ENCODE measurements at regions not wholly inside any gene's neighbourhood (a gene's known extent, or its start where the extent isn't known, plus 50 kb on each side); places are given as distances from the start of the nearest gene placed in this dataset.
"Not testable (repeated sequence)": the region's sequence is repeated elsewhere in the genome, so short reads cannot be mapped to it uniquely, and the experiment has no call there.

DNA sequence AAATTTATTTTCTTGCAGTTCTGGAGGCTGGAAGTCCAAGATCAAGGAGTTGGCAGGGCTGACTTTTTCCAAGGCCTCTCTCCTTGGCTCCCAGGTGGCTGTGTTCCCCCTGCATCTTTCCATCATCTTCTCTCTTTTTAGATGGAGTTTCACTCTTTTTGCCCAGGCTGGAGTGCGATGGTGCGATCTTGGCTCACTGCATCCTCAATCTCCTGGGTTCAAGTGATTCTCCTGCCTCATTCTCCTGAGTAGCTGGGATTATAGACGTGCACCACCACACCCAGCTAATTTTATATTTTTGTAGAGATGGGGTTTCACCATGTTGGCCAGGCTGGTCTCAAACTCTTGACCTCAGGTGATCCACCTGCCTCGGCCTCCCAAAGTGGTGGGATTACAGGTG lies 411.1 kb downstream of the RPS24 start:
- DNase-seq (ENCODE audit: extremely low read depth, low read depth), result not testable (repeated sequence)

DNA sequence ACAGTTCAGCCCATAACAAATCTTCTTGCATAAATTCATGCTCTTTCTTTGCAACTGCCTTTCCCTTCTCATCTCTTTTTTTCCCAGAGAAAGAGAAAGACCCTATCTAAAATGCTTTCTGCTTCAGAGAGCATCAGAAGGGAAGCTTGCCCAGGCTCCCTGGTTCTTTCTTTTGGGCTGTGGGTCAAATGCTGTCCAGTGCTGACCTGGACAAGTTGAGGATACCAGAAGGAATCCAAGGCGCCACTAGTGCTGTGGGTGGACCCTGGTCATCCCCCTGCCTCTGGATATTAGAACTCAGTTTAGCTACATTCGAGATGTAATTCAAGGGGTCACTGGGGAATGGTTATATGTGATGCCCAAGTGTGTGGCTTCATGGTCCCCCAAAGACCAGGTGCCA lies 411.6 kb downstream of the RPS24 start:
- DNase-seq (ENCODE audit: extremely low read depth, low read depth), result no peak

DNA sequence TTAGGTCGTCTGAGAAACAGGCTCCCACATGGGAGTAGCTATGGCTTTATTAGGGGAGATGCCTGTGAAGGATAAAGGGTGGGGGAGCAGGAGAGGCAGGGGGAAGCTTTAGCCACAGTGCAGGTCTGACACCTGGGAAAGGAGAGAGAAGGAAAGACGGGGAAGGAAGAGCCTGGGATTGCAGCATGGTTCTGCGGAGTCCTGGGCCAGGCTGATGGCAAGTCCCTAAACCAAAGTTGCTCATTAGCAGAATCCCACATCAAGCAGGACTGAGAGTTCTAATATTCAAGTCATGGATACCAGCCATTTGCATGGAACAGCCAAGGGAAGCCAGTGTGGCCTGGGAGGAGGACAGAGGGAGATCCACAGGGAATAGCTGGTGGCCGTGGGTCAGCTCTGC lies 414.8 kb downstream of the RPS24 start:
- no peak for DNase-seq (ENCODE audit: extremely low read depth, low read depth)

DNA sequence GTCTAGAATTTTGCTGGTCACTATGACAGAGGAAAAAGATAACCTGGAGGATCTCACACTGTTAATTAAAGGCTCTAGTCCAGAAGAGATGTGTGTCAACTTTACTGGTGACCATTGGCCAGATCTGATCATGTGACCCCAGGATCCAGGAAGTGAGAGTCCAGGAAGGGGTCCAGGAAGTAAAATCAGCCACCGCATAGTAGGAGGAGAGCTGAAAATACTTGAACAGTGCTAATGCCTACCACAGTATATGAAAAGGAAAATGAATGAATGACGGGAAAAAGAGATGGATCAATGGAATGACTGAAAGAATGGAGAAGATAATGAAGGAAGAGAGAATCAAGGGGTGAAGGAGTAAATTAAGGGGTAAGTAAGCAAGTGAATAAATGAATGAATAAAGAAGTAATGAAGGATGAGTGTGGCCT lies 415.3 kb downstream of the RPS24 start:
- no peak for DNase-seq (ENCODE audit: extremely low read depth, low read depth)

DNA sequence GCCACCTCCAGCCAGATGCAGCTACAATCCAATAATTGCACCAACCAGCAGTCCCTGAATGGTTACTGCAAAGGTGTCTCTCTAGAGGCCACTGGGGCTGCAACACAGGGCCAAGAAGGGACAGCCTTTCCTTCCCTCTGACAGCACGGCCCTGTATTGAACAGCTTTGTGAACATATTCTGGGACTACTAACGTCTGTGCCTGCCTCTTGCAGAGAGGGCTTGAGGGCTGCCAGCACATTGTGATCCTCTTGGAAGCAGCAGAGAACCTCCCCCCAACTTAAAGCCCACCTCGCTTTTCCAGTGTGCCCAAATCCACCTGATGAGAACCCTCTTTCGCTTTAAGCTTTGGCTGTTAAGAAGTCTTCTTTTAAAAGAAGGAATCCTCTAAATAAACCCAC lies 415.9 kb downstream of the RPS24 start:
- DNase-seq (ENCODE audit: extremely low read depth, low read depth), result no peak

DNA sequence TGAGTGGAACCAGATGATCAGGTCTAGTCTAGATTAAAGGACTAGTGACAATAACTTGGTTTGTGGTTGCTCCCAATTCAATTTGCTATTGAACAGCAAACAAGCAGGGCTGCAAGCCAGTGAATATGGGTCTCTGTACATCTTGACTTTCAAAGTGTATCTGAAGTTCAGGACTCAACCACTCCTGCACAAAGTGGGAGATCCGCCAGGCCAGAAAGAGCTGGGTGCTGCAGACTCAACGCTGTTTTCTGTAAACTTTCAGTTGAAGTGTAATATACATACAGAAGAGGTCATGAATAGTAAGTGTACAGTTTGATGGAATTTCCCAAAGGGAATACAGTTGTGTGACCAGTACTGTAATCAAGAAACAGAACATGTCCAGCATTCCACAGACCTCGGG lies 416.6 kb downstream of the RPS24 start:
- DNase-seq (ENCODE audit: extremely low read depth, low read depth), result no peak

DNA sequence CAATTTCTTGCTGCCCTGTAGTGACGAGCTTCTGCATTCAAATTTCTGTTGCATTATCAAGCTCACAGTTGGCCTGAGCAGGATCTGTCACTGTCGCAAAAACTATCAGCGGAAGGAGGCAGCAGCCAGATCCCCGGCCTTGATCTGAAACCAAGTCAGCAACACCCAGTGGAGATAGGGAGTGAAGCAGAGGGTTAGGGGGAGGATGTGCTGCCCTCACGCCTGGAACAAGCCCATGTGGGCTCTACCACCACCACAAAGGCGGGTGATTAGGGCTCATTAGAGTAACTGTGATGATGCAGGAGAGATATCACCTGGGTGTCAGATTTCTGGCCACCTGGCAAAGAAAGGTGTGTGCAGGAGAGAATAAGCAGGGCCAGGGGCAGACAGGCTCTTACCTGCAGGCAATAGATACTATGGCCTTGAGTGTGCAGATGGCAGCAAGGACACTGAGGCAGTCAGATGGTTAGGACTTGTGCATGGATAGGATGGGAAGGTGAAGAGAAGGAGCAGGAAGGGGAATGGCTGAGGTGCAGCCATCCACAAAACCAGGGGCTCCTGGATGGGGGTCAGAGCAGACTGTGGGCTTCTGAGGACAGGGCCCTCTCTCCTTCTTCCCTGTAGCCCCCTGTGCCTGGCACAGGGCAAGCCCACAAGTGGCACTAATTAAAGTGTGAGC lies 417.3 kb downstream of the RPS24 start:
- DNase-seq (ENCODE audit: extremely low read depth, low read depth), result no peak

DNA sequence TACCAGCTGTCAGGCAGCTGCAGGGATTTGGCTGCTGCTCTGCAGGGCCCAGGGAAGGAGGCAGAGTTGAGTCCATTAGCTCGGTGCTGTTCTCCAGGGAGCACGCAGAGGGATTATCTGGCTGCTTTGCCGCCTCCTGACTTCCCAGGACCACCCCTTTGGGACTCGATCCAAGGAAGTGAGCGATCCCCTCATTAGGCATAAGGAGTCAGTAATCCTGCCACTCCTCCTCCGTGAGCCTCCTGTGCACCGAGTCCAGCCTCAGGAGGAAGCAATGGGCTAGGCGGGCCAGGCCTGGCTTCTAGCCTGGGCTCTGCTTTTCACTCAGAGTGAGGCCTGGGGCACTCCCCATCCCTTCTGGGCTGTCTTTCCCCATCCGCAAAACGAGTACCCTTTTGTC lies 417.9 kb downstream of the RPS24 start:
- DNase-seq (ENCODE audit: extremely low read depth, low read depth), result no peak

DNA sequence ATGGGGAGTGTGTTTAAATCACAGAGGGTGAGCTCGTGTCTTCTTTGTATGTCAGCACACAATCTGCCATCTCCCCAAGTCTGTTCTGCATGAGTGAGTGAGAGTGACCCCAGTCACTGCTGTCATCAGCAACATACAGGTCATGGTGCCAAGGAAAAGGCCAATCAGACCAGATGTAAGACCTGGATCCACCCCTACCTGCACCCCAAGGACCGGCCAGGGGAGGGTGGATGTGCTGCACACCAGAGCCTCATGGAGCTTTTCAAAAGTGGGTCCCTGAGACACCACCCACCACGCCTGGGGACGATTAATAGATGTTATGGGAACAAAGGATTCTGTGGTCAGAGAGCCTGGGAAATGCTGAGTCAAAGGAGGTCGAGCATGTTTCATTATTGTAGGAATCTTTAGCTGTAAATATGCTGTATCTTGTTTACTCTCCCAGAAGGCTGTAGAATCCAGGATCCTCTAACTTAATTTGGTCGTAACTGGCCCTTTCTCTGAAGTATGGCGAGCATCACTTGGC lies 420.5 kb downstream of the RPS24 start:
- DNase-seq (ENCODE audit: extremely low read depth, low read depth), result no peak

DNA sequence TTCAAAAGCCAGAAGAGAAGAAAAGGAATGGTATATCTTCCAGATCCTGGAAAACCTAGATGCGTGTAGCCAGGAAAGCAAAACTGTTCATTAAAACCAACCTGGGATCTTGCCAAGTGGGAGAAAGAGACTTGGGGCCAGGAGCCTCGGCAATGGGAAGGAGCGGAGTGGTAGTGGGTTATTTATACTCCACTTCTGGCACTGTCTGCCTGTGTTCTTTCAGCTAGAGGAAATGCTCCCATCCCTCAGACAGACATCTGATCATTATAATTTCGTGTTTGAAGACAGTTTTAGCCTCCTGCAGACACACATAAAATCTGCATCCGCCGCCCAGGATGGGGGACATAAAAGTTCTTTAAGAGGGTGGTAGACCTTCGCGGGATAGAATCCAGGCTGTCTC lies 421.6 kb downstream of the RPS24 start:
- DNase-seq (ENCODE audit: extremely low read depth, low read depth), result no peak

DNA sequence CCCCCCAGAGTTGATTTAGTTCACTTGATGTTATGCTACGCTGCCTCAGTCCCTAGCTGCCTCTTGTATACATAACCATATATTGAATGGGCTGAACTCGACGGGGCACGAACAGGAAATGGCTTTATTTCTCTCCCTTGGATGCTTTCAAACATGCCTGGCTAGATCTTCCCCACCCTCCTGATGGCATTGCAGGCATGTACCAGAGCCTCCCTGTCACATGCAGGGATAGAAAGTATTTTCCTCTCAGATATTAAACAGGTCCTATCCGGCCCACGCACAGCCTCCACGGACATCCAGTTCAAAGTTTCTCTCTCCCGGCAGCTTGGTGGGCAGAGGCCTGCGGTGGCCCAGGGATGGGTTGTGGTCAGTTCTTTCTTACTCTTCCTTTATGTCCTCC lies 422.1 kb downstream of the RPS24 start:
- no peak for DNase-seq (ENCODE audit: extremely low read depth, low read depth)

DNA sequence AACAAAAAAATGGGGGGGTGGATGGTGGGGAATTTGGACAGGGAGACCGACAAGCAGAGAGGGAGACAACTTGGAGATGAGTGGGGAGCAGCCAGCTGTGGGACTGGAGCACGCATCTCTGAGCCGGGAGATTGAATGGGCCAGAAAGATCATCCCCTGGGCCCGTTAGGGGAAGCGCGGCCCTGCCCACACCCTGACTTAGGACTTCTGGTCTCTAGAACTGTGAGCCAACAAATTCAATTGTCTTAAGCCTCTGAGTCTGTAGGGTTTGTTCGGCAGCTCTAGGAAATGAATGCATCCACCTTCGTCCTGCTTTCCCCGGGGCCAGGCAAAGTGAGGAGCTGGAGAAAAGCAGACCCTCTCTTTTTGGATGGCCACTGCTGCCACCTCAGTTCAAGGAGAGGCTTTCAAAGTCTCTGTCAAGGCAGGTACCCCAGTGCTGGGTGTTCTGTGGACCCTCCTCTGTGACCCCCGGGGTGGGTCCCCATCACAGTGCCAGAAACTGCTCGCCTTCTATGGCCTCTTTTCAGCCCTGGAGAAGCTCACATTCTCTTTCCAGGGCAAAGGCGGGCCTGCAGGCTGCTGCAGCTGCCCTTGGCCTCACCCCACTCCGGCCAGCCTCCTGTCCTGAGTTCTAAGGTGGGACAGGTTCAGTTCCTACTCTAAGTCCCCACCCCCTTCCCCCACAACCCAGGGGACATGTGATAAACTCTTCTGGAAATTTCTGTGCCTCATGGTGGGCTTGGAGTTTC lies 423.2 kb downstream of the RPS24 start:
- DNase-seq (ENCODE audit: extremely low read depth, low read depth), result no peak

DNA sequence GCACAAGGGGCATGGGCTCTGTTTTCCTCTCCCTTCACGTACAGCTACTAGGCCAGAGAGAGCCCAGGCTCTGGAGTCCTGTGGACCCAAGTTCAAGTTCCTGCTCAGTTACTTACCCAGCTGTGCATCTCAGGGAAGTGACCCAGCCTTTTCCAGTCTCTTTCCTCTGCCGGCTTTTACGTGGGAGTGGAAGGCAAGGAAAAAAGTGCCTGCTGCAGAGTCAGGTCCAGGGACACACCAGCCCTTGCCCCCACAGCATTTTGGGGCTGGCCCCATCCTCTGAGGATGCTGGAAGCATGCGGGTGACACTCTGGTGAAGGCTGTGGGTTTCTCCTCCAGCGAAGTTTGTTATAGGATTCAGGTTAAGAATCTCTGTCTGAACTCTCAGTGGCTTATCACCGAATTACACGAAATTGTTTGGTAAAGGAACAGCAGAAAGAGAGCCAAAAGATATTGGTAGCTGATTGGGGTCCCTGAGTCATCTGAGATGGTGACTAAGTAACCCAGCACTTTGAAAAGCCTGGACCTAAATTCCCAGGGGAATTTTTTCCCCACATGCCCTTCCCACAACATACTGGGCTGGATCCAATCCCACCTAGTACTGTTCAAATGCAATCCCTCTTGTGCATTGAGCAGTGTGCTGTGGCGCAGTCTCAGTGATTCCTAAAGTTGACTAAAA lies 424.3 kb downstream of the RPS24 start:
- no peak for DNase-seq (ENCODE audit: extremely low read depth, low read depth)

DNA sequence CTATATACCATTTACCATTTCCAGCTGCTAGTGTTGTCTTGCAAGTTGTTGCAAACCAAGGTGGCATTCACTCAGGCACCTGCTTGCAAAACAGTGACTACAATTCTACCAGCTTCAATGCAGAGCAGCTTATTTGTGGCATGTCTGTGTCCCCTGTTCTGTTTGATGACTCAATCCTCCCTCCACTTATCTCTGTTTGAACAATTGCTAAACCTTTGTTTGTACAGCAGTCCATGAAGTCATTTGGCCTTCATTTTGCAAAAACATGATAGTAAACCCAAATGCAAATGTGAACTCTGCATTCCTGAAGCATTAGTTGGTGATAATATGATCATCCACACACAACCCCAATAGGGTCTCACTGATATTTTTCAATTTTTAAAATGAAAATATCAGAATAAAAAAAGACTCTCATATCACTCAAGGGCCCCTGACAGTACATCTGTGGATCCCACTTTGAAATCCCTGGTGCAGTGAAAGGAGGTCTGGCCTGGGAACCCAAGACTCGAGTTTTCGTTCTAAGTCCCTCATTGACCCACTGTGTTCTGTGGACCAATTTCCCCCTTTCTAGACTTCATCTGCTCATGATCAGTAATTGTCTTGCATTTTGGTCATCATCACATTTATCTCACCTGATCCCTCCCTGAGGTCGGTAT lies 425.4 kb downstream of the RPS24 start:
- DNase-seq (ENCODE audit: extremely low read depth, low read depth), result peak; percentile 11

DNA sequence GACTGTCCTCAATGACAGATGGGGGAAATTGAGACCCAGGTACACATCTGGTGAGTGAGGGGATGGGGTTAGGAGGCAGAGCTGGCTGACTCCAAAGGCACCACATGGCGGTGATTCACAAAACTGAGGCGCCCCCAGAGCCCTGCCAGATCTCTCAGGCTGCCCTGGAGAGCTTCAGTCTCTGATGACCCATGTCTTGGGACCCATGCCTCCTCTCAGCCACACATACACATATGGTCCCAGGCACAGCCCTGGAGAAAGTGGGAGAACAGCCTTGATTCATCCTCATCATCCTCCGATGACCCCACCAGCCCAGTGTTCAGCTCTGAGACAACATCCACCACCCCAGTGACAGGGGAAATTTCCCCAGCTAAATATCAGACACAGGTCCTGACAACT lies 426.0 kb downstream of the RPS24 start:
- DNase-seq (ENCODE audit: extremely low read depth, low read depth), result no peak

DNA sequence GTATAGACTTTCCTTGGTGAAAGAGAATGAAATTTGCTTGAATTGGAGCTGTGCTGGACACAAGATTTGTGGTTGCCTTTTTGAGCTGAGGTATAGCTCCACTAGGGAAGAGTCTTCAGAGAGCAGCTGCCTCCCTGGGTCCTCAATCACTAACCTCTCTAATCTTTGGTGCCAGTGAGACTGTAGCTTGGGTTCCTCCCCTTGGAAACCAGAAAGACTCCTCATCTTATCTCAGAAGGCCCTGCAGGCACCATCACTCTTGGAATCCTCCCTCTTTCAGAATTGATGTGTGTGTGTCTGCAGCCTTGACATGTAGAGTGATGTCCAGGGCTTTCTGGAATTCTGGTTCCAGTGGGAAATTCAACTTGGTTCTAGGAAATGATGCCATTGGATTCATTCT lies 426.5 kb downstream of the RPS24 start:
- DNase-seq (ENCODE audit: extremely low read depth, low read depth), result no peak

DNA sequence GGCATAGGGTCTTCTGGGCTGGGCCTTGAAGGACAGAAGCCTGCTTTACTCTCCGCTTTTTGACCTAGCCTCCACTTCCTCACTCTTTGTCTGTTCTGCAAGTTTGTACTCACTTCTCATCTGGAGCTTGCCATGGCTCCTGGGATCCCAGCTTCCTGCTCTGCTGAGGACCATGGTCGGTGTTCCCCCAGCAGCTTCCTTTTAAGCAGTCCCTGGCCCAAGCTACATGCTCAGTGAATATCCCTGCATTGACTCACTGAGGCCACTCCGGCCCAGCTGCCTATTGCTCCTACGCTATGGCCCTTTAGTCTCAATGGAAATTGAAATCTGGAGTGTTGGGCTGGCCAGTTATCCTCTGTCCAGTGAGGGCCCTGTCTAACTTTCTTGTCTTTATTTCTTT lies 427.7 kb downstream of the RPS24 start:
- DNase-seq (ENCODE audit: extremely low read depth, low read depth), result no peak

DNA sequence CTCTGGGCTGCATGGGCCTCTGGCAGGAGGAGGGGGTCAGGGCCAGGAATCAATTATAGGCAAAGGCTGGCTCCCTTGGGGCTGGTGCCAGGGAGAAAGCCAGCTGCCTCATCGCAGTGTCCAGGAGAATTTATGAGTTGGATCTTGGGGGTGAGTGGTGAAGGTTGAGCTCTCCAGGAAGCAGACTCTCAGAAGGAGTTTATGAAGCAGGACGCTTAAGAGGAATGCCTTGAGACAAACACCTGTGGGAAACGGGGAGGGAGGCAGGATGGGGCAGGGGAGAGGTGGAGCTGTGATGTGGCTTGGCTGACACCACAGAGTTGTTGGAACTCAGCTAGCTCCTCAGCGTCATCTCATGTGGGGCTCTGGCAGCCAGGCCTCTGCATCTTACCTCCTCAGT lies 428.5 kb downstream of the RPS24 start:
- no peak for DNase-seq (ENCODE audit: extremely low read depth, low read depth)

DNA sequence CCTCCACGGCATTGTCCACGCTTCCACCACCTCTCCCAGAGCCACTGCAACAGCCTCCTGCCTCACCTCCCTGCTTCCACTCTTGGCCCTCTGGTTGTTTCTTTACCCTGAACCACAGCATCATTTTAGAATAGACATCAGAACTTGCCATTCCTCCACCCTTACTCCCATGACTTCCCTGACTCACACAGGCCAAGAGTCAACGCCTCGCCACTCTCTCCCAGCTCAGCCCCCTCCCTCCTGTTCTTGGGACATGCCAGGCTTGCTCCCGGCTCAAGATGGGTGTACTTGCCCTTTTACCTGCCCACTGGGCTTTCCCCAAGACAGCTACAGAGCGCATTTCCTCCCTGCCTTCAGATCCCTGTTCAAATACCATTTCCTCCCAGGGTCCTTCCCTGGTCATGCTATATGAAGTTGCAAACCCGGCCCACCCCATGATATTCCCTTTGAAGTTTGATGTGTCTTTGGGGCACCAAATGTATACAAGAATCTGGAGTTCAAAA lies 429.1 kb downstream of the RPS24 start:
- no peak for DNase-seq (ENCODE audit: extremely low read depth, low read depth)

DNA sequence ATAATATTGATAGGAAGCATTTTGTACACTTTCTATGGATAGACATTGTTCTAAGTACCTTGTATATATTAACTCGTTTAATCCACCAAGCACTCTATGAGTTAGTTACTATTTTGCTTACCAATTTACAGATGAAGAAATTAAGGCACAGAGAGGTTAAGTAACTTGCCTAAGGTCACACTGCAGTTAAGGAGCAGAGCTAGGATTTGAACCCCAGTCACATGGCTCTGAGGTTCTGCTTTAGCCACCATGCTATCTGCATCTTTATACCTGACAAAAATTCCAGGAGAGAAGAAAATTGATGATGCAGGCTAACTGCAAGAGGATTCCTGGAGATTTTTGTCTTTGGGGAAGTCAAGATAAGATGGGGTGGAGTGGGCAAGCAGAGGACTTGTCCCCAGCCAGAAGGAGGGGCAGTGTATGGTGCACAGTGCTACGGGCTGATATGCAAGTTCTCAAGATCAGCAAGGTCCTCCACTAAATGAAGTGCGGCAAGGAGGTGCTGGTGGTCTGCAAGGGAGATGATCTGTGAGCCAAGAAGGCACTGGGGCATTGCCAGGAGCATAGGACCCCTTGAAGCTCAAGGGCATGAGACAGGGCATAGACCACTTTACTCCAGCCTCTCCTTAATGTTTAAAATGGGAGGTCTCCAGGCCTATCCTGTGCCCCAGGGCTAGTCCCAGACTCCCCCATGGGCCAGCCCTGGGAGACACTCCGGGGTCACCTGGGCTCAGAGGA lies 430.6 kb downstream of the RPS24 start:
- no peak for DNase-seq (ENCODE audit: extremely low read depth, low read depth)
